Motor neuron (in vitro differentiated cells): ENCODE measurements at regions not wholly inside any gene's neighbourhood (a gene's known extent, or its start where the extent isn't known, plus 50 kb on each side); places are given as distances from the start of the nearest gene placed in this dataset.

Experiments
- ATAC-seq, 8 experiments: fragments of 200-7000 bp; cut with Tn5 transposase; replicated peaks in 6 of 8; 2 replicates each; pipeline ENCODE4 v1.8.0; 2021; ENCODE audit warnings: mild to moderate bottlenecking in 8 of 8, moderate library complexity in 8 of 8
- H3K27ac ChIP-seq, 2 donors: fragments of 250-450 bp; sonication (Bioruptor Pico); 2 replicates each; pipeline ENCODE4 v1.9.0; 2021; ENCODE audit warnings: antibody characterized with exemption in 2 of 2, mild to moderate bottlenecking in 2 of 2, moderate library complexity in 1 of 2
- H3K4me1 ChIP-seq, 2 donors: fragments of 250-450 bp; sonication (Bioruptor Pico); replicated peaks in 1 of 2; 2 replicates each; pipeline ENCODE4 v1.6.1; 2021; ENCODE audit warnings: antibody characterized with exemption in 2 of 2, mild to moderate bottlenecking in 2 of 2, moderate library complexity in 1 of 2
- H3K4me3 ChIP-seq, 5 donors: fragments of 250-450 bp; sonication (Bioruptor Pico); 2 replicates each; pipeline ENCODE4 v1.9.0; 2021; ENCODE audit warnings: antibody characterized with exemption in 5 of 5, mild to moderate bottlenecking in 5 of 5, moderate library complexity in 4 of 5
- WGBS, 10 experiments: fragments of 450-650 bp; shearing (Covaris generic); methylation state at CpG; one replicate each; pipeline ENCODE4 v1.0.0; 2022; 5-methylcytosine and 5-hydroxymethylcytosine counted together
- in situ Hi-C, 9 experiments: fragments of 400-800 bp; cut with MboI; loops; one replicate each; pipeline ENCODE4 v1.15.0; 2021; ENCODE audit warnings: low sequenced_read_pairs in 9 of 9, low pct_unique_long_range_greater_than_20kb in 2 of 9; ENCODE audit not compliant: unreplicated experiment in 9 of 9

- in situ Hi-C loops = no loop called here
These were observed 50.2 kb upstream of the CDK1 start for GRCh38 chr10:60728056-60728455.

GRCh38 chr10:60726257-60726656 is 52.0 kb upstream of the CDK1 start:
- no peak overlapping the region for H3K27ac ChIP-seq
- in situ Hi-C loops = no loop called here
- H3K4me1 ChIP-seq = no peaks in the 10 kb centered on the region
- no peak overlapping the region for H3K4me3 ChIP-seq
- peak in 1 of 8 experiments; percentile 64 for ATAC-seq

More at GRCh38 chr10:60728056-60728455, 50.2 kb upstream of the CDK1 start:
- Histone ChIP-seq H3K4me3 (no peak overlapping the region), H3K27ac (no peak overlapping the region), H3K4me1 (peaks cover 0 to 2% of the 10 kb centered on the region in 2 donors)
- 39 to 97% (median 83%) methylated on average over 1 to 5 of the region's 5 CpGs for WGBS, 10 experiments
- no peak for ATAC-seq

- in situ Hi-C loops = no loop called here
- ATAC-seq = no peak
These were observed 55.7 kb upstream of the CDK1 start for GRCh38 chr10:60722623-60723022.

GRCh38 chr10:60719721-60720120 is 58.6 kb upstream of the CDK1 start:
- ATAC-seq = no peak
- in situ Hi-C loops = no loop called here
- Histone ChIP-seq H3K27ac (no peak overlapping the region), H3K4me3 (no peak overlapping the region), H3K4me1 (no peaks in the 10 kb centered on the region)
- WGBS, 10 experiments = 0 to 100% (median 41%) methylated on average over 1 of the region's 1 CpG; no CpG with 5 or more reads in 2 of the 10 experiments

More at GRCh38 chr10:60722623-60723022, 55.7 kb upstream of the CDK1 start:
- Histone ChIP-seq H3K4me3 (no peak overlapping the region), H3K27ac (no peak overlapping the region), H3K4me1 (no peaks in the 10 kb centered on the region)
- whole genome bisulfite sequencing, 10 experiments = 17 to 87% (median 60%) methylated on average over 1 to 3 of the region's 3 CpGs; no CpG with 5 or more reads in 1 of the 10 experiments

- in situ Hi-C loops = no loop called here
- Histone ChIP-seq H3K4me3 (no peak overlapping the region), H3K4me1 (no peaks in the 10 kb centered on the region), H3K27ac (no peak overlapping the region)
- 0 to 75% (median 53%) methylated on average over 1 of the region's 1 CpG; no CpG with 5 or more reads in 1 of the 10 experiments for WGBS, 10 experiments
- ATAC-seq = no peak
These were observed 59.4 kb upstream of the CDK1 start for GRCh38 chr10:60718886-60719285.

GRCh38 chr10:60717852-60718251 is 60.4 kb upstream of the CDK1 start:
- Histone ChIP-seq H3K27ac (no peak overlapping the region), H3K4me1 (no peaks in the 10 kb centered on the region), H3K4me3 (no peak overlapping the region)
- no peak for ATAC-seq
- in situ Hi-C loops = no loop called here

GRCh38 chr10:60714233-60714632 is 64.0 kb upstream of the CDK1 start:
- H3K4me1 ChIP-seq = no peaks in the 10 kb centered on the region
- H3K27ac ChIP-seq = no peak overlapping the region
- WGBS, 10 experiments = 33 to 100% (median 86%) methylated on average over 1 to 2 of the region's 2 CpGs; no CpG with 5 or more reads in 1 of the 10 experiments
- H3K4me3 ChIP-seq = no peak overlapping the region
- ATAC-seq = no peak
- in situ Hi-C loops = no loop called here

GRCh38 chr10:60711496-60711895 is 66.8 kb upstream of the CDK1 start:
- Histone ChIP-seq H3K4me1 (no peaks in the 10 kb centered on the region), H3K4me3 (no peak overlapping the region), H3K27ac (no peak overlapping the region)
- in situ Hi-C loops = no loop called here
- no peak for ATAC-seq
- WGBS, 10 experiments = 11 to 100% (median 85%) methylated on average over 1 to 2 of the region's 2 CpGs

GRCh38 chr10:60710041-60710440 is 68.2 kb upstream of the CDK1 start:
- ATAC-seq = no peak
- no peak overlapping the region for H3K4me3 ChIP-seq
- in situ Hi-C loops = no loop called here
- peaks cover 0 to under 1% of the 10 kb centered on the region in 2 donors for H3K4me1 ChIP-seq
- no peak overlapping the region for H3K27ac ChIP-seq
- WGBS, 10 experiments = 14 to 100% (median 84%) methylated on average over 1 of the region's 1 CpG; no CpG with 5 or more reads in 2 of the 10 experiments

GRCh38 chr10:60708666-60709065 is 69.6 kb upstream of the CDK1 start:
- in situ Hi-C loops = no loop called here
- Histone ChIP-seq H3K4me3 (no peak overlapping the region), H3K4me1 (peaks cover 6 to 12% of the 10 kb centered on the region in 2 donors), H3K27ac (no peak overlapping the region)
- ATAC-seq = no peak
- 0 to 50% (median 20%) methylated on average over 1 of the region's 1 CpG; no CpG with 5 or more reads in 3 of the 10 experiments for WGBS, 10 experiments

GRCh38 chr10:60707841-60708240 is 70.4 kb upstream of the CDK1 start:
- no peak for ATAC-seq
- H3K27ac ChIP-seq = no peak overlapping the region
- no peak overlapping the region for H3K4me3 ChIP-seq
- H3K4me1 ChIP-seq = peaks cover 6 to 12% of the 10 kb centered on the region in 2 donors
- 10 to 94% (median 75%) methylated on average over 2 to 4 of the region's 4 CpGs; no CpG with 5 or more reads in 1 of the 10 experiments for WGBS, 10 experiments
- in situ Hi-C loops = no loop called here

GRCh38 chr10:60706146-60706545 is 72.1 kb upstream of the CDK1 start:
- Histone ChIP-seq H3K27ac (no peak overlapping the region), H3K4me1 (peaks cover 6 to 12% of the 10 kb centered on the region in 2 donors), H3K4me3 (no peak overlapping the region)
- ATAC-seq = no peak
- in situ Hi-C loops = no loop called here
- 0 to 100% methylated on average over 1 of the region's 1 CpG; no CpG with 5 or more reads in 8 of the 10 experiments for WGBS, 10 experiments

- Histone ChIP-seq H3K27ac (no peak overlapping the region), H3K4me1 (peaks cover 6 to 12% of the 10 kb centered on the region in 2 donors), H3K4me3 (no peak overlapping the region)
- no peak for ATAC-seq
- in situ Hi-C loops = no loop called here
- WGBS, 10 experiments = 0 to 100% (median 83%) methylated on average over 1 of the region's 1 CpG; no CpG with 5 or more reads in 1 of the 10 experiments
These were observed 72.9 kb upstream of the CDK1 start for GRCh38 chr10:60705376-60705775.

- Histone ChIP-seq H3K4me1 (peaks cover 6 to 12% of the 10 kb centered on the region in 2 donors), H3K27ac (no peak overlapping the region), H3K4me3 (no peak overlapping the region)
- in situ Hi-C loops = no loop called here
- ATAC-seq = no peak
- WGBS, 10 experiments = 0 to 18% (median 7%) methylated on average over 2 to 3 of the region's 3 CpGs
These were observed 73.8 kb upstream of the CDK1 start for GRCh38 chr10:60704471-60704870.
